GM21381 (cell line): ENCODE measurements at regions not wholly inside any gene's neighbourhood (a gene's known extent, or its start where the extent isn't known, plus 50 kb on each side); places are given as distances from the start of the nearest gene placed in this dataset.

ENCODE experiments used
- ATAC-seq: cut with Tn5 transposase; IDR thresholded peaks from one replicate; pipeline ENCODE4 v1.9.1; 2021; ENCODE audit warnings: mild to moderate bottlenecking, moderate library complexity; ENCODE audit not compliant: unreplicated experiment

GRCh38 chr18:22467760-22468553 lies 50.2 kb upstream of the CTAGE1 start:
- no peak for ATAC-seq

- no peak for ATAC-seq
These were observed 50.8 kb upstream of the CTAGE1 start for GRCh38 chr18:22468554-22468891.

- ATAC-seq, result no peak
These were observed 51.5 kb upstream of the CTAGE1 start for GRCh38 chr18:22469061-22469734.

GRCh38 chr18:22469926-22470247 lies 52.2 kb upstream of the CTAGE1 start:
- no peak for ATAC-seq

- no peak for ATAC-seq
These were observed 52.8 kb upstream of the CTAGE1 start for GRCh38 chr18:22470248-22471235.

- ATAC-seq, result no peak
These were observed 53.9 kb upstream of the CTAGE1 start for GRCh38 chr18:22471546-22472131.

- no peak for ATAC-seq
These were observed 55.7 kb upstream of the CTAGE1 start for GRCh38 chr18:22473366-22473765.

GRCh38 chr18:22475426-22476100 lies 57.8 kb upstream of the CTAGE1 start:
- no peak for ATAC-seq

- ATAC-seq, result no peak
These were observed 59.5 kb upstream of the CTAGE1 start for GRCh38 chr18:22477222-22477621.

- no peak for ATAC-seq
These were observed 65.2 kb upstream of the CTAGE1 start for GRCh38 chr18:22482948-22483347.

GRCh38 chr18:22483407-22483806 lies 65.7 kb upstream of the CTAGE1 start:
- ATAC-seq, result no peak

- ATAC-seq, result no peak
These were observed 66.8 kb upstream of the CTAGE1 start for GRCh38 chr18:22484471-22484870.

- ATAC-seq, result no peak
These were observed 68.1 kb upstream of the CTAGE1 start for GRCh38 chr18:22485808-22486244.

- ATAC-seq, result no peak
These were observed 69.0 kb upstream of the CTAGE1 start for GRCh38 chr18:22486667-22487066.

- no peak for ATAC-seq
These were observed 70.8 kb upstream of the CTAGE1 start for GRCh38 chr18:22488554-22488953.

- ATAC-seq, result no peak
These were observed 72.0 kb upstream of the CTAGE1 start for GRCh38 chr18:22489704-22490103.

GRCh38 chr18:22490429-22490846 lies 72.7 kb upstream of the CTAGE1 start:
- ATAC-seq, result no peak

GRCh38 chr18:22493255-22493654 lies 75.5 kb upstream of the CTAGE1 start:
- ATAC-seq, result no peak

GRCh38 chr18:22493940-22494339 lies 76.2 kb upstream of the CTAGE1 start:
- no peak for ATAC-seq

- ATAC-seq, result no peak
These were observed 77.1 kb upstream of the CTAGE1 start for GRCh38 chr18:22494771-22495170.

- ATAC-seq, result no peak
These were observed 81.7 kb upstream of the CTAGE1 start for GRCh38 chr18:22499421-22499820.
